AG04449 (cell line): ENCODE measurements at regions not wholly inside any gene's neighbourhood (a gene's known extent, or its start where the extent isn't known, plus 50 kb on each side); places are given as distances from the start of the nearest gene placed in this dataset.
"Not testable (repeated sequence)": the region's sequence is repeated elsewhere in the genome, so short reads cannot be mapped to it uniquely, and the experiment has no call there.

Source experiments
- CTCF ChIA-PET: fragments of 350-600 bp; formaldehyde crosslinking; extraction: SDS; loops from one replicate; lab custom pipeline; 2021; ENCODE audit warnings: antibody characterized with exemption; lab: Yijun Ruan, JAX
- POLR2A ChIA-PET: fragments of 400-600, 350-600 bp; formaldehyde crosslinking; extraction: SDS; loops from one replicate; lab custom pipeline; 2020; ENCODE audit warnings: antibody characterized with exemption, inconsistent platforms; lab: Yijun Ruan, JAX
- DNase-seq: peaks from one replicate; pipeline ENCODE4 v3.0.0-alpha.2; 2010; ENCODE audit warnings: low read depth, low spot score
- H3K4me3 ChIP-seq: 2 replicates; pipeline ENCODE4 v1.5.1; 2011; ENCODE audit warnings: low read depth, mild to moderate bottlenecking, control low read depth, low read length
- TF ChIP-seq, protein P1 (sequence below): IDR thresholded peaks from one replicate; pipeline ENCODE4 v1.5.1; 2011; ENCODE audit warnings: mild to moderate bottlenecking, moderate library complexity, low read length, control low read depth, inconsistent platforms; ENCODE audit not compliant: insufficient read depth; ENCODE audit errors: missing control alignments

- no peak for DNase-seq
- ChIA-PET POLR2A (no interaction called here), CTCF (no interaction called here)
- H3K4me3 ChIP-seq: no peak overlapping the region
- TF ChIP-seq, protein P1, sequence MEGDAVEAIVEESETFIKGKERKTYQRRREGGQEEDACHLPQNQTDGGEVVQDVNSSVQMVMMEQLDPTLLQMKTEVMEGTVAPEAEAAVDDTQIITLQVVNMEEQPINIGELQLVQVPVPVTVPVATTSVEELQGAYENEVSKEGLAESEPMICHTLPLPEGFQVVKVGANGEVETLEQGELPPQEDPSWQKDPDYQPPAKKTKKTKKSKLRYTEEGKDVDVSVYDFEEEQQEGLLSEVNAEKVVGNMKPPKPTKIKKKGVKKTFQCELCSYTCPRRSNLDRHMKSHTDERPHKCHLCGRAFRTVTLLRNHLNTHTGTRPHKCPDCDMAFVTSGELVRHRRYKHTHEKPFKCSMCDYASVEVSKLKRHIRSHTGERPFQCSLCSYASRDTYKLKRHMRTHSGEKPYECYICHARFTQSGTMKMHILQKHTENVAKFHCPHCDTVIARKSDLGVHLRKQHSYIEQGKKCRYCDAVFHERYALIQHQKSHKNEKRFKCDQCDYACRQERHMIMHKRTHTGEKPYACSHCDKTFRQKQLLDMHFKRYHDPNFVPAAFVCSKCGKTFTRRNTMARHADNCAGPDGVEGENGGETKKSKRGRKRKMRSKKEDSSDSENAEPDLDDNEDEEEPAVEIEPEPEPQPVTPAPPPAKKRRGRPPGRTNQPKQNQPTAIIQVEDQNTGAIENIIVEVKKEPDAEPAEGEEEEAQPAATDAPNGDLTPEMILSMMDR: no peak
Measured at GRCh38 chr6:90885611-90886056, 298.8 kb upstream of the MAP3K7 start.

- POLR2A ChIA-PET, DNase-seq, CTCF ChIA-PET, H3K4me3 ChIP-seq: not testable (repeated sequence)
Measured at GRCh38 chr6:90885137-90885536, 298.3 kb upstream of the MAP3K7 start.

DNA sequence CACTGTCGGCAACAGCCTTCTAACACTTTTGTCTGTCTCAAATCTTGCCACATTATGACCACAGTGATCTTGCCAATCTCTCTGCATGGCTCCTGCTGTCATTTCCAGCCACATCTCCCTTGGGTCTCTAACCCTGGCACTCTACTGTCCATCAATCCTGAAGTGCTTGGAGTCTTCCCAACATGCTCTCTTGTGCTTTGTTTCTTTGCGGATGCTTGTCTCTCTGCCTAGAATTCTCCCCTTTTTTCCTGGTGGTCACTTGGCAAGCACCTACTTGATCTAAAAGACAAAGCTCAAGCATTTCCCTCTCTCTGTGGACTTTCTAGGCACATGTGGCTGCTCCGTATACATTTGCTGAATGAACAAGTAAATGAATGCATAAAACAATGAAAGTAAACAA is 290.7 kb upstream of the MAP3K7 start:
- CTCF ChIA-PET: no interaction called here
- POLR2A ChIA-PET: no interaction called here
- TF ChIP-seq, protein P1: no peak
- DNase-seq: no peak
- H3K4me3 ChIP-seq: no peak overlapping the region

- no peak overlapping the region for H3K4me3 ChIP-seq
- ChIA-PET CTCF (no interaction called here), POLR2A (no interaction called here)
- no peak for DNase-seq
- TF ChIP-seq, protein P1: no peak
Measured at GRCh38 chr6:90874931-90875330, 288.1 kb upstream of the MAP3K7 start.

GRCh38 chr6:90872981-90873380 is 286.1 kb upstream of the MAP3K7 start:
- ChIA-PET CTCF (no interaction called here), POLR2A (no interaction called here)
- no peak overlapping the region for H3K4me3 ChIP-seq
- TF ChIP-seq, protein P1: no peak
- DNase-seq: no peak

- no peak overlapping the region for H3K4me3 ChIP-seq
- no peak for DNase-seq
- ChIA-PET POLR2A (no interaction called here), CTCF (no interaction called here)
- TF ChIP-seq, protein P1: no peak
Measured at GRCh38 chr6:90870561-90870960, 283.7 kb upstream of the MAP3K7 start.

DNA sequence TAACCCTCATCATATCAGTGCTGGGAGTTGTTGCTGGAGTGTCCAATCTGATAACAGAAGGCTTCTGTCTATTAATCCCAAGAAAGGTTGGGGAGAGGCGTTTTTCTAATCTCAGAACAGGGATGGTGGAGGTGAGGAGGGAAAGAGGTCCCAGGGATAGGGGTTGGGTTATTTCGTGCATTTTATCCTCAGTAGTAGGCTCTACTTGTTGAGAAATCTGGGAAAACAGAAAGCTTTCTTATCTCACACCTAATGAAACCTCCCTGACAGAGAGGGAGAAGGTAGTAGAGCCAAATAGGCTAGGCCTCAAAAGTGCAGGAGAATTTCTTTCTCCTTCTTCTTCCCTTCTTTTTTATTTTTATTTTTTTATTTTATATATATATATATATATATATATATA is 281.8 kb upstream of the MAP3K7 start:
- DNase-seq: no peak
- ChIA-PET POLR2A (no interaction called here), CTCF (no interaction called here)
- no peak overlapping the region for H3K4me3 ChIP-seq
- TF ChIP-seq, protein P1: no peak
